ENCODE measurements at regions not wholly inside any gene's neighbourhood (a gene's known extent, or its start where the extent isn't known, plus 50 kb on each side); places are given as distances from the start of the nearest gene placed in this dataset.

GRCh38 chr21:36626791-36627190 lies 72.1 kb upstream of the SIM2 start:
- no peak for TF ChIP-seq ATF3 (IDR thresholded peaks at IDR 0.05)
- no peak for TF ChIP-seq CTCF (IDR thresholded peaks at IDR 0.05; ENCODE audit: low read depth, low read length, missing input control)
- no peak for TF ChIP-seq GABPA (IDR thresholded peaks at IDR 0.05 in 1 of 2, conservative IDR thresholded peaks at IDR 0.05 in 1 of 2)
- TF ChIP-seq YY1 (IDR thresholded peaks at IDR 0.05), result no peak
- TF ChIP-seq REST (IDR thresholded peaks at IDR 0.05), result no peak
- TF ChIP-seq NR2F2 (IDR thresholded peaks at IDR 0.05), result no peak
- no peak for TF ChIP-seq ZBTB33 (IDR thresholded peaks at IDR 0.05)
- TF ChIP-seq FOXA2 (IDR thresholded peaks at IDR 0.05), result no peak

All from liver (tissue), 3 donors.